Ecto neural progenitor cell (in vitro differentiated cells): ENCODE measurements at regions not wholly inside any gene's neighbourhood (a gene's known extent, or its start where the extent isn't known, plus 50 kb on each side); places are given as distances from the start of the nearest gene placed in this dataset.
A peak's percentile ranks its signal among the peaks of the same experiment; 100 is the strongest.

Experiments used
- DNase-seq: peaks from one replicate; pipeline ENCODE4 v3.0.0-alpha.2; 2018; ENCODE audit warnings: low spot score

DNA sequence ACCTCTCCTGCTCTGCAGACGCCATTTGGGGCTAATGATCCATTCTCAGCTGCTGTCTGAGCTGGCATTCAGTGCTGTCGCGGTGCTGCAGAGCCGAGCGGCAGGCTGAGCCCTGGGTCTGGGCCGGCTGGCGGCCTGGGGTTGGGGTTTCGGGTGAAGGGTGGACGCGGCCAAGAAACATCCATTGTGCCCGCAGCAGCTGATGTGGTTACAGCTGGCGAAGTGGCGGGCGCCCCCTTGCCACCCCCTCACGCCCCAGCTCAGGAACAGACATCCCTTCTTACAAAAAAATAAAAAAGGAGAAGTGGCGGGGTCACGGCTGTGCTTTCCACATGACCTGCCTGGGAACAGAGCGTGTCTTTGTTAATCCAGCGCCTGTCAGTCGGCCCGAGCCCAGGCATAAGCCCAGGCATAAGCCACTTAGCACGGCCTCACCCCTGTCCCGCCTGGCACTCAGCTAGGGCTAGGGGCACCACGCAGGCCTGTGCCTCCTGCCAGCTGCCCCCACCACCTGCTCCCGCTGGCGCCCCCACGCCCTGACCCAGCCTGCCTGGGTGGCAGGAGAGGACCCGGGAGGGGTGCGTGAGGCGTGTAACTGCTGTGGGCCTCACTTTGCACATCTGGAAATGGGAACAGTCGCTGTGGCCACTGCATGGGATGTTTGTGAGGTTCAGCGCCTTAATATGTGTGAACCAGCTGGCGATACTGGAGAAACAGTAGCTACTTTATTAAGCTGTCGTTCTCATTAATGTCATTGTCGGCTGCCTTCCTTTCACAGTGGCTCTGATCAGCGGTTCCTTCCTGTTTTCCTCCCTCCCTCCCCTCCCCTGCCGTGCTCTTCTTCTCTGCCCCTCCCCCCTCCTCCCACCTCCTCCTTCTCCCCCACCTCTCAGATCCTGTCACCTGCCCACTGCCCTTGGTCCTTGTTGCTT, 197.7 kb upstream of the CIBAR2 start:
- no peak for DNase-seq

DNA sequence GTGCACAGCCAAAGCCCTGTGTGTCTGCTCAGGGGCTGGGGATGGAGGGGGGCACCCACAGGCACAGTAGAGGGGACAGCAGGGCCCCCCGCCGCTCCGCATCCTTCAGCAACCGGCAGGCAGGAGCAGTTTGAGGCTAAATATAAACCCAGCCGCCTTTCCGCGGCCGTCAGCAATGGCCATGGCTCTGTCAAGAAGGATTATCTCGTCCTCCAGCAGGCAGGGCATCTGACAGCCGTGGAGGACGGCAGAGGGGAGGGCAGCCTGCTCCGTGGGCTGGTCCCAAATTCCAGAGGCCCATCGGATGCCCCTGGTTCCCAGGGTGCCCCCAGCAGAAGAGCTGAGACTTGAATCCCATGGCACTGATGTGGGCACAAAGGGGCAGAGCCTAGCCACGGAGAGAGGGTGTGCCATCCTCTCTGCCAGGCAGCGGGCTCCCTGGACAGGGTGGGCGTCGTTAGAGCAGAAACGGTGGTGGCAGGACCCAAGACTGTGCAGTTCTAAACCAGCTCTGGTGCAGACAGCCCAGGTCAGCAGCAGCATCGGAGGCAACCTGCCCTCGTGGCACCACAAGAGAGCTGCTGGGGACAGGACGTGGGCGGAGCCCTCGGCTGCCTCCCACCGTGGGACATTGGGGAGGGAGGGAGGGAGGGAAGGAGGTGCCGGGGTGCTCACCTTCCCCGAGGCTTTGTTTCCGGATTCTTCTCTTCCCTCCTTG, 198.8 kb upstream of the CIBAR2 start:
- DNase-seq, result no peak

DNA sequence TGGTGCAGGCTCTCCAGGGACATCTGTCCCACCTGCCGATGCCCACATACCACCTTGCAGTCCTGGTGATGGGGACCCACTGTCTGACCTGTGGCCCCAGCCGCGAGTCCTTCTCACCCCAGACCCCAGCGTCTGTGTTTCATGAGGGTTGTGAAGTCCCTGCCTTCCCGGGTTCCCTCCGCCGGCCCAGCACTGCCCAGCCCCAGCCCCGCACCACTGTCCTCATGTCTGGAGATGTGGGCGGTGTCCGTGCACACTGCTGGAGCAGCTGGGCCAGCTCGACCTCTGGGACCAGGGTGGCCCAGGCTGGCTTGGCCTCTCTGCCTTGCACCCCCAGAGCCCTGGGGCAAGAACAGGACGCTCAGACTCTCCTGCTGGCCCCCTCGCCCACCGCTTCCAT, 199.5 kb upstream of the CIBAR2 start:
- no peak for DNase-seq

GRCh38 chr16:85312174-85312573, 199.9 kb upstream of the CIBAR2 start:
- no peak for DNase-seq

- peak; percentile 70 for DNase-seq
These were observed 200.6 kb upstream of the CIBAR2 start for GRCh38 chr16:85312642-85313525.

GRCh38 chr16:85313526-85314301, 201.4 kb upstream of the CIBAR2 start:
- DNase-seq, result no peak

GRCh38 chr16:85314512-85314971, 202.3 kb upstream of the CIBAR2 start:
- no peak for DNase-seq

DNA sequence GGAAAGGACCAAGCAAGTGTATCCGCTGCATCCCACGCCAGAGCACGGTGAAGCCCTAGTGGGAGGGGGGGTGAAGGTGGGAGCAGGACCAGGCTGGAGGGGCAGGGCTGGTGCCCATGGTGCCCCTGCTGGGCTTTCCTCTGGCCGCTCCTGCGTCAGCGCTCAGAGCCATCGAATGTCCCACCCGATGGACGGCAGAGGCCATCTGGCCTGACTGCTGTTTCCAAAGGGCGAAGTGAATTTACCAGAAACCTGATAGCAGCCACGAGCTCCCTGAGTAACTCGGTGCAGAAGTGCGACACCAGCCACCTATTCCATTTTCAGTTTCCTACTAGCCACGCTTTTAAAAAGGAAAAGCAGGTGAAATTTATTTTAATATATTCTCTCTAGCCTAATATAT, 203.6 kb upstream of the CIBAR2 start:
- DNase-seq, result no peak

GRCh38 chr16:85316321-85316919, 204.1 kb upstream of the CIBAR2 start:
- DNase-seq, result peak; percentile 86

- DNase-seq, result no peak
These were observed 204.7 kb upstream of the CIBAR2 start for GRCh38 chr16:85316944-85317343.

DNA sequence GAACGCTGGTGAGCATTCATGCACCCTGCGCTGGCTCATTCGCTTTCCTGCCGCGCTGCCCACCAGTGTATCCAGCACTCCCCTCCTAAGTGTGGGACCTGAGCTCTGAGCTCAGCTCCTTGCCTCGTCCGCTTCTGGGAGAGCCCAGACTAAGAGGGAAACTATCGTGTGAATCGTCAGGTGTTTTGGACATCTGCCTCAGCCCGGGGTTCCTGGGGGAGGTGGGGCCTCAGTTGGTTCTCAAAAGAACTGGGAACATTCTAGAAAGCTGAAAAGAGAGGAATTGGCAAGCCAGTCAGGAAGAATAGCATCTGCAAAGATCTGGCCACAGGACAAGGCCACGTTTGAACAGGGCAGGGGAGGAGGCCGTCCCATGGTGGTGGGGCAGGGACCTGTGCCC, 205.4 kb upstream of the CIBAR2 start:
- DNase-seq, result no peak

GRCh38 chr16:85319208-85319983, 207.1 kb upstream of the CIBAR2 start:
- DNase-seq, result no peak

- DNase-seq, result no peak
These were observed 207.7 kb upstream of the CIBAR2 start for GRCh38 chr16:85319984-85320440.

DNA sequence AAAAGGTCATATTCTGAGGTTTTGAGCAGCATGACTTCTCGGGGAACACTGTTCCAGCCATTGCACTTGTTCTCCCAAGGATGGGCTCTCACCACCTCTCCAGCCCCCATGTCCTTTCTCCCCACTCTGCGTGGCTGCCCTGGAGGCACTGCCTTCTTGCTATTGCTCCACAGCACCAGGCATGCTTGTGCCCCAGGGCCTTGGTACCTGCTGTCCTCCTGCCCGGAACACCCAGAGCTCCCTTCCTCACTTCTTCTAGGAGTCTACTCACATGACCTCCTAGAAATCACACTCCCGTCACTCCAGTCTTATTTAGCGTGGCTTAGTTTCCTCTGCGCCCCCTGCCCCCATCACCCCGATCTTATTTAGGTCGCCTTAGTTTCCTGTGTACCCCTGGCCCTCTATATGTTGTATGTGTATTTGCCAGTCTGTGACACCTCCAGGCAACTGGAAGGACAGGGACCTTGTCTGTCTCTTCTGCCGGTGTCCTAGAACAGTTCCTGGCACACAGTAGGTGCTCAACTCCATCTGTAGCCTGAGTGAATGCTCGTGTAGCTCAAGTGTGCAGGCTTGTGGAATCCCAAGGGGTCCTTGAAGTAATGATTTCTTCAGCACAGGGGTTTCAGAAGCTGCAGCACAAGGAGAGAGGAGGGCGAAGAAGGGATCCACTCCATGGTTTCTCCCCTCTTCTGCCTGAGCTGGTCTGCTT, 208.6 kb upstream of the CIBAR2 start:
- no peak for DNase-seq

DNA sequence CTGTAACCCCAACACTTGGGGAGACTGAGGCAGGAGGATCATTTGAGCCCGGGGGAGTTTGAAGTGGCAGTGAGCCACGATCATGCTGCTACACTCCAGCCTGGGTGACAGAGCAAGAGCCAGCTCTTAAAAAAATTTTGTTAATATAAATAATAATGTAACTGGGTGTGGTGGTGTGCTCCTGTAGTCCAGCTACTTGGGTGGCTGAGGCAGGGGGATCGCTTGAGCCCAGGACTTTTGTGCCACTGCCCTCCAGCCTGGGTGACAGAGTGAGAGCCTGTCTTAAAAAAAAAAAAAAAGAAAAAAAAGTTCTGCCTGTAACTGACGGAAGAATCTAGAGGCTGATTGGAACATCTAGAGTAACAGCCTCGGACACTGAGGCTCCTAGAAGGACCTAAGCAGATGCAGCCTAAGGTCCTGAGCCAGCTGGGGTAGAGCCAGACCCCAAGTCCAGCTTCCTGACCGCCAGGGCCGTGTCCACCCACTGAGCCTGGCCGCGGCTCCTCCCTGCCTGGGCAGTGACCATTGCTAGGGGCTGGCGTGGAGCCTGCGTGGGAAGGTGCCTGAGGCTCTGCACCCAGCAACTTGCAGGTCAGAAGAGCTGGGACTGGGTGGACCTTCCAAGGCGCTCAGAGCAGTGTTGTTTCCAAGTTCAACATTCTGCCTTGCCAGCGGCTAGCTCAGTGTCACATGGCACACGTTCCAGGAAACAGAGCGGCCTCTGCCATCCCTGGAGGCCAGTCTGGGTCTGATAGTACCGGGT, 209.4 kb upstream of the CIBAR2 start:
- DNase-seq, result no peak

GRCh38 chr16:85323230-85323960, 211.1 kb upstream of the CIBAR2 start:
- DNase-seq, result no peak

- DNase-seq, result no peak
These were observed 211.6 kb upstream of the CIBAR2 start for GRCh38 chr16:85323961-85324253.

- DNase-seq, result no peak
These were observed 212.2 kb upstream of the CIBAR2 start for GRCh38 chr16:85324488-85324887.
